Suppressor macrophage treated with lipopolysaccharide for 1 hour (primary cell): ENCODE measurements at regions not wholly inside any gene's neighbourhood (a gene's known extent, or its start where the extent isn't known, plus 50 kb on each side); places are given as distances from the start of the nearest gene placed in this dataset.
"Not testable (repeated sequence)": the region's sequence is repeated elsewhere in the genome, so short reads cannot be mapped to it uniquely, and the experiment has no call there.

ENCODE experiments used
- DNase-seq, 3 donors: peaks; one replicate each; pipeline ENCODE4 v3.0.0-alpha.2; 2020 to 2022

- peak; percentile 71 to 80 (median 71) for DNase-seq
These were observed 445.4 kb upstream of the DEFB115 start for GRCh38 chr20:30811885-30812671.

- DNase-seq, result no peak
These were observed 444.6 kb upstream of the DEFB115 start for GRCh38 chr20:30812739-30813411.

- not testable (repeated sequence) for DNase-seq
These were observed 443.8 kb upstream of the DEFB115 start for GRCh38 chr20:30813412-30814311.

- not testable (repeated sequence) for DNase-seq
These were observed 443.2 kb upstream of the DEFB115 start for GRCh38 chr20:30814312-30814639.

- DNase-seq, result not testable (repeated sequence)
These were observed 442.4 kb upstream of the DEFB115 start for GRCh38 chr20:30815027-30815576.

GRCh38 chr20:30815577-30816181 lies 441.8 kb upstream of the DEFB115 start:
- no peak for DNase-seq

GRCh38 chr20:30816182-30816645 lies 441.2 kb upstream of the DEFB115 start:
- peak in 2 of 3 donors; percentile 27 to 42 for DNase-seq

- DNase-seq, result not testable (repeated sequence)
These were observed 435.8 kb upstream of the DEFB115 start for GRCh38 chr20:30821615-30822014.

- not testable (repeated sequence) for DNase-seq
These were observed 432.8 kb upstream of the DEFB115 start for GRCh38 chr20:30824666-30825065.

GRCh38 chr20:30845923-30846322 lies 411.5 kb upstream of the DEFB115 start:
- not testable (repeated sequence) for DNase-seq

- not testable (repeated sequence) for DNase-seq
These were observed 389.2 kb upstream of the DEFB115 start for GRCh38 chr20:30868271-30868670.

GRCh38 chr20:30871127-30871526 lies 386.3 kb upstream of the DEFB115 start:
- not testable (repeated sequence) for DNase-seq

- not testable (repeated sequence) for DNase-seq
These were observed 385.2 kb upstream of the DEFB115 start for GRCh38 chr20:30872252-30872651.

GRCh38 chr20:30875868-30876267 lies 381.6 kb upstream of the DEFB115 start:
- DNase-seq, result not testable (repeated sequence)

- not testable (repeated sequence) for DNase-seq
These were observed 366.1 kb upstream of the DEFB115 start for GRCh38 chr20:30891400-30891799.

GRCh38 chr20:30892541-30893345 lies 364.7 kb upstream of the DEFB115 start:
- DNase-seq, result no peak

GRCh38 chr20:30893346-30894314 lies 363.8 kb upstream of the DEFB115 start:
- not testable (repeated sequence) for DNase-seq

- DNase-seq, result not testable (repeated sequence)
These were observed 362.6 kb upstream of the DEFB115 start for GRCh38 chr20:30894707-30895353.

- not testable (repeated sequence) for DNase-seq
These were observed 362.1 kb upstream of the DEFB115 start for GRCh38 chr20:30895354-30895711.
